ENCODE measurements at regions not wholly inside any gene's neighbourhood (a gene's known extent, or its start where the extent isn't known, plus 50 kb on each side); places are given as distances from the start of the nearest gene placed in this dataset.
"Not testable (repeated sequence)": the region's sequence is repeated elsewhere in the genome, so short reads cannot be mapped to it uniquely, and the experiment has no call there.

DNA sequence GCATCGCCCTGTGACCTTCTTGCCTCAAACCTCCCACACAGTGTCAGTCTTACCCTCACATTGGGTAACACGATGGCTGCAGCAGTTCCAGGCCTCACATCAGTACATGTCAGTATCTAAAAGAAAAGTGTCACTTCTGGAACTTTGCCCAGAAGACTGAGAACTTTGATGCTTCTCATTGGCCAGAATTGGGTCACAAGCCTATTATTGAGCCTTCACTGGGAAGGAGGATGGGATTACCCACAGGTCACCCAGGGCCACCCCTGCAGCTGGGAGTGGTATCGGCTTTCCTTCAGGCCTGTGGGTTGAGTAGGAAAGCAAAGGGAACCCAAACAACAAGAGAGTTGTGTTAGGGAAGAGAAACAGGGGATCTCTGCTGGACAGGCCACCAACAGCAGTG lies 111.5 kb downstream of the NPY start:
- DNase-seq (ENCODE audit: low spot score), result no peak

- not testable (repeated sequence) for DNase-seq (ENCODE audit: low spot score)
These were observed 112.4 kb downstream of the NPY start for GRCh38 chr7:24396387-24396786.

- DNase-seq (ENCODE audit: low spot score), result no peak
These were observed 117.9 kb downstream of the NPY start for GRCh38 chr7:24401628-24402593.

DNA sequence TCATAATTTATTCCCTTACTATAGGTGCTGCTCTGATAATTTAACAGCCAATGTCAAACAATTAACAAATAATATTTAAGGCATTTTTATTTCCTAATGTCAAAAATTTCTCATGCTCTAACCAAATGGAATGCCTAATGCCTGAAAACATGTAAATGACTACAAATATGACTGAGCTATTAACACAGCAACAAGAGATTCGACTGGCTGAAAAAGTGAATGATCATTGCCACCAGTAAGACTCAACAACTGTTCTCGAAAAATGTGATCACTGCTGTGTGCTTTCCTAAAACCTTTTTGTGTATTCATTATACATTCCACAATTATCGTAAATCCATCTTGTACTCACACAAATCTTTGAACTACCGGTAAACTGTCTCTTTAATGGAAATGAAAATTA lies 118.7 kb downstream of the NPY start:
- DNase-seq (ENCODE audit: low spot score), result no peak

DNA sequence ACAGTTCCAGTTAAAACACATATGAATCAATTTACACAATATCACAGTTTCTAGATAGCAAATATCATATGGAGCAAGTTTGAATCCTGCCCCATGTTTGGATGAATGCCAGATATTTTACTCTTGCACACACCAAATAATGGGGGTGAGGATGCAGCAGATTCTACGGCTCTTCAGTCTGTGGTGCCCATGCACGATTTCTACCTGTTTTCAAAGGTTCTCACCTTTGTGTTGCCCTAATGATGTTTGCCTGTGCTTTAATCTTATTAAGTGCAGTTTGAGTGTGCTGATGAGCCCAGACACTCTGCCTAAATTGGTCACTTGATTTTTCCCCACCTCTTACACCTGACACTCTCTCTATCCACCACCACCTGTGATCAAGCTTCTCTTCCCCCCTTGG lies 119.6 kb downstream of the NPY start:
- DNase-seq (ENCODE audit: low spot score), result no peak

- DNase-seq (ENCODE audit: low spot score), result no peak
These were observed 120.3 kb downstream of the NPY start for GRCh38 chr7:24404315-24404714.

DNA sequence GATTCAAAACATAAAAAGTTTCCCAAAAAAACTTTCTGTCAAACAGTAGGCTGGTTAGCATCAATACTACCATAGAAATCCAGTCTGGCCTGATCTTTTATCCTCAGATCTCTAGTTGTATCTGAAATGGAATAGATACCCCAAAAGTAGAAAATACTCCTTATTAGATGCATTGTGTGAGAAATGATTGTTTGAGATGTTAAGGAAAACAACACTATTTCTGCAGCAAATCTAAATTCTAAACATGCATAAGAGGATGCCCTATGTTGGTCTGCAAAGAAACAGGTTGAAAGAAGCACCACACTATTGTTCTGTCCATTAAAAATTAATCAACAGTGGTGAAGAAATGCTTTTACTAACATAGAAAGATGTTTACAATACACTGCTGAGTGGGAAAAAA lies 121.0 kb downstream of the NPY start:
- DNase-seq (ENCODE audit: low spot score), result no peak

DNA sequence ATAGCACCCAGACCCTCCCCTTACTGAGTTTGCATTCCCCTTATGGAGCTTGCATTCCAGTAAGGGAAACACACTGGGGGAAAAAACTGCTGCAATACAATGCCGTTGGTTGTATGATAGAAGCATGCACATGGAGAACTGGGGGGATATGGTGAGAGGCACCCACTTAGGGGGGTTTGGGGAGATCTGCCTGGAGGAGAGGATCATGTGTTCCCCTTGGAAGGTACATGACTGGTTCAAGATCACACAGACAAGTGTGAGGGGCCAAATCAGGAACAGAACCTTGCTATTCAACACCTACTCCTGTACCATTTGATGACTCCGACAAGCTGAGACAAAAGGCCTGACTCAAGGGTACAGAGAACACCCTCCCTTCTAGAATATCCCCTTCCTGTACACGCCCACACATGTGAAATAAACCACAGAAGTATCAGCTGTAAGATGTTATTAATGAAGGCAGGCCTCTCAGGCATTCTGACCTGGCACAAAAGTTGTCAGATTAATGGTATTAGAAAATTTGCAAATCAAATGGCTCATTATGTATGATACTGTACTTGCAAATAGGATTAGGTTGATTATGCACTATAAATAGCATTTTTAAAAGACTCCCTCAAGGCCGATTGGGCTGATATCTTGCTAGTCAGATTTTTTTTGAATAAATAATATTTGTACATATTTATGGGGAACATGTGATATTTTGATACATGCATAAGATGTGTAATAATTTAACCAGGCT lies 122.2 kb downstream of the NPY start:
- DNase-seq (ENCODE audit: low spot score), result no peak

DNA sequence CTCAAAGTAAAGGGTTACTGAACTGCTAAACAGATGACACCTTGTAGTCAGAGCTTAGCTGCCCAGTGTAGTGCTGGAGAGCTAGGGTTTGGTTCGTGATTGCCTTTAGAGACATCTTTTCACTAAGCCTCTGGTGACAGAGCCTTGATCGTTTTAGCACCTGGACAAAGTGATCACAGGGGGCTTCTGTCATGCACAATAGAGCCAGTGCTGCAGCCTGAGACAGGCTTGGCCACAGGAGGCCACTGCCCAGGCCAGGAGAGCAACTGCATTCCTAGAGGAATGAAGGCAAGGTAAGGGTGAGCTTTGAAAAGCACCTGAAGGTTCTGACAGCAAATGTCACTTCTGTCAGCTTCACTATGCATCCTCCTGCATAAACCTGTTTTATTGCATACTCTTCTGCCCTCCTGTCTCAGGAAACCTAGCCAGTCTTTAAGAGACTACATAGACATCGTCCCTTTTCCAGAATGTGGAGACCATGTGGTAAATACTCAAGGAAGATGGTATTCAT lies 122.9 kb downstream of the NPY start:
- DNase-seq (ENCODE audit: low spot score), result no peak

- no peak for DNase-seq (ENCODE audit: low spot score)
These were observed 124.0 kb downstream of the NPY start for GRCh38 chr7:24407965-24408364.

GRCh38 chr7:24408798-24409430 lies 124.9 kb downstream of the NPY start:
- no peak for DNase-seq (ENCODE audit: low spot score)

GRCh38 chr7:24409431-24410024 lies 125.5 kb downstream of the NPY start:
- DNase-seq (ENCODE audit: low spot score), result no peak

GRCh38 chr7:24411226-24411625 lies 127.2 kb downstream of the NPY start:
- no peak for DNase-seq (ENCODE audit: low spot score)

DNA sequence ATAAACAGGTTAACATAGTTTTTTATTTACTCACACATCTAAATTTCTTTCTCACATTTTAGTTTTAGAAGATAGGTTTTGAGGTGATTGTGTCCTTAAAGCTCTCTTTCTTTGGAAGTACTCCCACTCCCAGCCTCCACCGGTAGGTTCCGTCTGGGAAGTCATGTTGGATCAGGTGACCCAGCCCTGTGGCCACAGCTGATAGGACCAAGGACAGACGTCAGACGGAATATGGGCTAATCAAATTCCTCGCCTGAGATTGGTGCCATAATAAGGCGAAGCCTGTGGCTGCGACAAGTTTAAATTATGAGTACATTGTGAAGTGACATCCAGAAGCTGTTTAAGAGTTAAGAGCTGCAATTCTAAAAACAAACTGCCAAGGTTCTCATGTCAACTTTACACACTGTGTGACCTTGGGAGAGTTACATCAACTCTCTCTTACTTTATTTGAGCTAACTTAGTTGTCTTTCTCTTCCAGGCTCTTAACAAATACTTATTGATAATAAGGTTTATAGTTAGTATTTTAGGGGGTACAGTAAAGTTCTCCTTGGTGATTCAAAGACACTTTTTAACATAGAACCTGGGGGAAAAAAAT lies 133.6 kb downstream of the NPY start:
- DNase-seq (ENCODE audit: low spot score), result no peak

DNA sequence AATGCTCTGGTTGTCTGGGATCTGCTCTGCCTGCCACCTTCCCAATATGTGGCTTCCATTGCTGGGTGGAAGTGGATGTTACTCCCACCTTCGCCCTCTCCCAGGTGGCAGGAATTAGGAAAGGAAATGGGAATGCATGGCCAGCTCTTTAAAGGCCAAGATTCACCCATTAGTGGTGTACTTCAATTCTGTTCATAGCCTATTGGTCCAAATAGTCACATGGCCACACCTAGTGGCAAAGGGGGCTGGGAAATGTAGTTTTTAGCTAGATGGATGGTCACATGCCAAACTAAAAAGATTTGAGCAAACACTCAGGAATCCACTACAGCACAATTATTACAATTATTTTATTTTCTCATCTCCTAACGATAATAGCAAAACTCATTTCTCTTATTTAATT lies 135.1 kb downstream of the NPY start:
- DNase-seq (ENCODE audit: low spot score), result peak; percentile 13

- no peak for DNase-seq (ENCODE audit: low spot score)
These were observed 135.5 kb downstream of the NPY start for GRCh38 chr7:24419511-24419910.

DNA sequence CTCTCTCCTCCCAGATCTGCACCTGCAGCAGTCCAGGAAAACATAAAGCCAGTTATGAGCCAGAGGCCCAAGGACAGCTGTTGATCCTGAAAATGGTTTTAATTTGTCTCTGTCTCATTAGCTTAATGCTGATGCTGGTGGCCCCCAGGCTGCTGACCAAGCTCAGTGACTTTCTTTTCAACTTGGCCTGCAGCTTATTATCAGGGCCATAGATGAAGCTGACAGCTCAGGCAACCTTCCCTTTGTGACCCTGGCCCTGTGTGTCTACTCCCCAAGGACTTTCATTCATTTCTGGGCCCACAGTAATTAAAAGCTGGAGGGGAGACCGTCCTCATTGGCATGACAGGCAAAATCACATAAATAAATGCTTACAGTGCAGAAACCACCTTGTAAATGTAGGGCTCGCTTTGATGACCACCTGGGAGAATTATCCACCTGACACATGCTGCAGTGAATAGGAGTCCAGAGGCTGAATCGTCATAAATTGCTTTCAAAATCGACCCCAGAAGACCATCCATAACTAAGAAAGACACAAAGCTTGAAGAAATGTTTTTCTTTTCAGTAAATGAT lies 138.5 kb downstream of the NPY start:
- no peak for DNase-seq (ENCODE audit: low spot score)

DNA sequence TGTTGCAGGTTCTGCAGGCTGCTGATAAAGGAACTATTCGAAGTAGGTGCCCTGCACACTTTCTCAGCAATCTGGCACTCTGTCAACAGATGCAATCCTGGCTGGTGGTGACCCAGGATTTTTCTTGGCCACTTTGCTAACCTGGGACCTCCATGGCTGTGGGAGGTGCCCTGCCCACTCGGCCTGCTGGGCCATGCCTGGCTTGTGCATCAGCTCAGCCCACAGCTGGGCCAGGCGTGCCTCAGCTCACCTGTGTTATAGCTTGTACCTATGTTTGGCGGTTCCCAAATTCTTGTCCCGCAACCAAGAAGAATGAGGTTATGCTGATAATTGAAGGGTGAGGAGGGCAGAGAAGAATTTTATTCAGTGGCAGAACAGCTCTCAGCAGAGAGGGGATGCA lies 141.7 kb downstream of the NPY start:
- DNase-seq (ENCODE audit: low spot score), result no peak

DNA sequence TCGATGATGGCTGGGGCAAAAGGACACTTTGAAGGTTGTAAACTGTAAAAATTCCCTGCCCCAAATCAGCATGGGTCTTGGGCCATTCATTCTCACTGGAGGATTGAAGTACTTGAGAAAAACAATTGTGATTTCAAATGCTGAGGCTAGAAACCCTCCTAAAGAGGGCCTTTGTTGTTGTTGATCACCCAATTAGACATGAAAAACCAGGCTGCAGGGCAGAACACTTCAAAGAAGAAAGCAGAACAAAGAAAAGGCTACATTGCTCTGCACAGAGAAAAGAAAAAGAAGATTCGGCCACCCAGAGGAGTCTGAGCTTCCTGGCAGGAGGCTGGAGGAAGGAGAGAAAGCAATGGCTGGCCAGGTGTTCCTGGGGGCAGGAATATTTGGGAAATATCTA lies 143.1 kb downstream of the NPY start:
- no peak for DNase-seq (ENCODE audit: low spot score)

DNA sequence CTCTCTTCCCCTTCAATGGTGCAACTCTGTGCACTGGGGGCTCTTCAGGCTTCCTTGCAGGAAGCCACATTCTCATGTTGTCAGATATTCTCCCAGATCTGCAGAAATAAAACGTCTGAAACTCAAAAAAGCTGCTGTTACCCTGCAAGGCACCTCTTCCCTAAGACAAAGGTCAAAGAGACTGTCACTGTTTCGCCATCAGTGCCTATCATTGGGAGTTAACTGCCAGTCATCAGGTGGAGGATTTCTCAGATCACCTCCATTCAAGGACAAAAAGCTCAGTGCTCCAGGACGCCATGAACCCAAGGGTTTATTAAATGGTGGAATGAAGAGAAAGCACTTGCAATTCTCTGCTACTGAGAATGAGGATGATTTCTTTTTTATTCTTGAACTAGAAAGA lies 144.6 kb upstream of the PALS2 start:
- no peak for DNase-seq (ENCODE audit: low spot score)

DNA sequence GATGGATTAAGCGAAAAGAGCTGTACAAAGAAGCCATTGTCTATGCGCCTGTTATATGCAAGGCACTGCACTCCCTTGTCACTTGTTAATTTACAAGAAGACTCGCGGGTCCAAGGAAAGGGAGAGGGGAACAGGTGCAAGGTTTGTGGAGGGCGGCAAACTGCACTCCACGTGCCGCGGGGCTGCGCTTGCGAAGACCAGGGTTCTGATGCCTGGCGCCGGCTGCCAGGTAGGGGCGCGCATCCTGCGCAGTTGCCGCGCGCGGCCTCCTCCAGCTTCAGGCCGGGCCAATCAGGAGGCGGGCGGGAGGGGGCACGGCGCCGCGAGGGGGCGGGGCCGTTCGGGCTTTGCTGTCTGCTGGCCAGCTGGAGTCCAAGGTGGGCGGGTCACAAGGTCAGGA lies 140.6 kb upstream of the PALS2 start:
- DNase-seq (ENCODE audit: low spot score), result no peak

GRCh38 chr7:24434972-24435371 lies 138.3 kb upstream of the PALS2 start:
- no peak for DNase-seq (ENCODE audit: low spot score)
